PC-3 (cell line): ENCODE measurements at regions not wholly inside any gene's neighbourhood (a gene's known extent, or its start where the extent isn't known, plus 50 kb on each side); places are given as distances from the start of the nearest gene placed in this dataset.

Experiments
- EZH2phosphoT487 ChIP-seq: fragments of 300-600 bp; sonication (generic); IDR thresholded peaks from 2 replicates; pipeline ENCODE4 v1.6.1; 2018; ENCODE audit warnings: mild to moderate bottlenecking, antibody characterized with exemption, low read length, borderline replicate concordance
- TF ChIP-seq, protein P1 (sequence below): fragments of 300-600 bp; sonication (generic); conservative IDR thresholded peaks from 2 replicates; pipeline ENCODE4 v1.5.1; 2017; ENCODE audit warnings: antibody characterized with exemption, low read depth, mild to moderate bottlenecking, low read length

GRCh38 chr12:82207556-82207955 lies 150.6 kb downstream of the CCDC59 start:
- TF ChIP-seq, protein P1, sequence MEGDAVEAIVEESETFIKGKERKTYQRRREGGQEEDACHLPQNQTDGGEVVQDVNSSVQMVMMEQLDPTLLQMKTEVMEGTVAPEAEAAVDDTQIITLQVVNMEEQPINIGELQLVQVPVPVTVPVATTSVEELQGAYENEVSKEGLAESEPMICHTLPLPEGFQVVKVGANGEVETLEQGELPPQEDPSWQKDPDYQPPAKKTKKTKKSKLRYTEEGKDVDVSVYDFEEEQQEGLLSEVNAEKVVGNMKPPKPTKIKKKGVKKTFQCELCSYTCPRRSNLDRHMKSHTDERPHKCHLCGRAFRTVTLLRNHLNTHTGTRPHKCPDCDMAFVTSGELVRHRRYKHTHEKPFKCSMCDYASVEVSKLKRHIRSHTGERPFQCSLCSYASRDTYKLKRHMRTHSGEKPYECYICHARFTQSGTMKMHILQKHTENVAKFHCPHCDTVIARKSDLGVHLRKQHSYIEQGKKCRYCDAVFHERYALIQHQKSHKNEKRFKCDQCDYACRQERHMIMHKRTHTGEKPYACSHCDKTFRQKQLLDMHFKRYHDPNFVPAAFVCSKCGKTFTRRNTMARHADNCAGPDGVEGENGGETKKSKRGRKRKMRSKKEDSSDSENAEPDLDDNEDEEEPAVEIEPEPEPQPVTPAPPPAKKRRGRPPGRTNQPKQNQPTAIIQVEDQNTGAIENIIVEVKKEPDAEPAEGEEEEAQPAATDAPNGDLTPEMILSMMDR = no peak
- TF ChIP-seq EZH2phosphoT487 = no peak
